GM12878 (cell line): ENCODE measurements at regions not wholly inside any gene's neighbourhood (a gene's known extent, or its start where the extent isn't known, plus 50 kb on each side); places are given as distances from the start of the nearest gene placed in this dataset.

ENCODE experiments used
- BCL11A ChIP-seq: IDR thresholded peaks from 2 replicates; pipeline ENCODE4 v1.6.1; 2011; ENCODE audit warnings: low read depth, low read length
- CBX3 ChIP-seq: fragments of 200-600 bp; sonication (generic); IDR thresholded peaks from 2 replicates; pipeline ENCODE4 v1.6.1; 2016; ENCODE audit warnings: low read depth, borderline replicate concordance
- CHD4 ChIP-seq: fragments of 200-600 bp; sonication (generic); IDR thresholded peaks from 2 replicates; pipeline ENCODE4 v1.6.1; 2016; ENCODE audit warnings: mild to moderate bottlenecking
- GABPA ChIP-seq: IDR thresholded peaks from 2 replicates; pipeline ENCODE4 v1.6.1; 2014; ENCODE audit warnings: antibody characterized with exemption, low read depth, mild to moderate bottlenecking, inconsistent platforms
- JUNB ChIP-seq: IDR thresholded peaks from 2 replicates; pipeline ENCODE4 v1.6.1; 2016; ENCODE audit warnings: antibody characterized with exemption, mild to moderate bottlenecking
- MEF2A ChIP-seq: IDR thresholded peaks from 2 replicates; pipeline ENCODE4 v1.6.1; 2011; ENCODE audit warnings: low read depth, mild to moderate bottlenecking, low read length, moderate library complexity; ENCODE audit not compliant: insufficient read depth
- MYB ChIP-seq: fragments of 150-350 bp; IDR thresholded peaks from 2 replicates; pipeline ENCODE4 v1.6.1; 2014; ENCODE audit warnings: mild to moderate bottlenecking, low read depth, low read length, borderline replicate concordance
- MYC ChIP-seq: IDR thresholded peaks from 2 replicates; pipeline ENCODE4 v1.6.1; 2011; ENCODE audit warnings: mild to moderate bottlenecking, low read length, moderate library complexity, inconsistent platforms; ENCODE audit not compliant: insufficient read depth, insufficient replicate concordance, insufficient read length, severe bottlenecking
- RBBP5 ChIP-seq: fragments of 200-600 bp; sonication (generic); conservative IDR thresholded peaks from 2 replicates; pipeline ENCODE4 v1.6.1; 2016
- RUNX3 ChIP-seq: IDR thresholded peaks from 2 replicates; pipeline ENCODE4 v1.6.1; 2012; ENCODE audit warnings: low read length, inconsistent platforms
- SIX5 ChIP-seq: IDR thresholded peaks from 2 replicates; pipeline ENCODE4 v1.6.1; 2011; ENCODE audit warnings: mild to moderate bottlenecking, low read depth, low read length, moderate library complexity; ENCODE audit not compliant: severe bottlenecking
- SRF ChIP-seq, 2 experiments: IDR thresholded peaks; 2 replicates each; pipeline ENCODE4 v1.6.1; 2011; ENCODE audit warnings: low read depth in 2 of 2, low read length in 2 of 2, mild to moderate bottlenecking in 1 of 2, moderate library complexity in 1 of 2
- TBL1XR1 ChIP-seq: IDR thresholded peaks from 2 replicates; pipeline ENCODE4 v1.6.1; 2012; ENCODE audit warnings: low read depth, low read length, improper control_type of control experiment
- YBX1 ChIP-seq: fragments of 450-650 bp; IDR thresholded peaks from 2 replicates; pipeline ENCODE4 v1.6.1; 2016; ENCODE audit warnings: antibody characterized with exemption
- YY1 ChIP-seq: IDR thresholded peaks from 2 replicates; pipeline ENCODE4 v1.6.1; 2011; ENCODE audit warnings: low read depth, mild to moderate bottlenecking, low read length
- ZBED1 ChIP-seq: IDR thresholded peaks from 2 replicates; pipeline ENCODE4 v1.6.1; 2016; ENCODE audit warnings: borderline replicate concordance
- ZNF384 ChIP-seq: IDR thresholded peaks from 2 replicates; pipeline ENCODE4 v1.6.1; 2012; ENCODE audit warnings: low read depth, mild to moderate bottlenecking, low read length, improper control_type of control experiment, borderline replicate concordance
- TF ChIP-seq, protein P1 (sequence below): IDR thresholded peaks from 2 replicates; pipeline ENCODE4 v1.6.1; 2012; ENCODE audit warnings: low read length, inconsistent platforms
- TF ChIP-seq, protein P2 (sequence below): IDR thresholded peaks from 2 replicates; pipeline ENCODE4 v1.6.1; 2011; ENCODE audit warnings: low read depth, low read length, improper control_type of control experiment, borderline replicate concordance

DNA sequence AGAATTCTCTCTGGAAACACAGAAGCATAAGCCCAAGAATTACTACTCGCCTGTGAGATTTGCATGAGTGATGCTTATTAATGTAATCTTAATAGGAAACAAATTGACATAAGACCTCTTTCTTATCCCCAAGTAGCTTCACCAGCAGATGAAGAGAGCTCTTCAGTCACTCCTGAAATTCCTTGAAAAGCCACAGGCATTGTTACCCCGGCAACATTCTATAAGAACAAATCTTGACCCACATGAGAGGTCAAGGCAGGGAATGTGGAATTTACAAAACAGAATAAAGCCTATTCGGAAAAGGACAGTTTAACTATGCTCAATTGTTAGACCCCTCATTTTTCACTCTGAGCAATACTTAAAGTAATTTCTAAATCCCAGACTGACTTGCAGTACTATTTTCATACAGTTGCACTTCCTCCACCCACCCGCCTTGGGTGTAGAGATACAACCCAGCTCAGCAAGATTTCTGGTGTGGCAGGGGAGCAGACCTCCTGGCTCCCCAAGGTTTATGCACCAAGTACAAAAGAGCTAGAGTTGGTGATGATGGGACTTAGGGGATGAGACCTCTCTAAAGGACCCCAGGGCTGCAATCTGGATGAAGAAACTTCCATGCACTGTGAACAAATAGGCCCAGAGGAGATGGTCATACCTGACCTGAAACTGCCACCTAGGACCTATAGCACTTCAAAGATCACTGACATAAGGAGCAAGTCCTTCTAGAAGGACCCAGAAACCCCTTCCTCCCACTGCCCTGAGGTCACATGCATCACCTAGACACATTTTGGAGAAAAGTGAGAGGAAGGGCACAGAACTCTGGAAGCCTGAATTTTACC is 242.1 kb downstream of the ZNF608 start (continued):
- TF ChIP-seq ZNF384 (no peak), JUNB (peak; percentile 87), ZBED1 (no peak), RBBP5 (no peak), RUNX3 (peak; percentile 74), SIX5 (no peak), CHD4 (no peak), MYC (no peak), YBX1 (no peak), BCL11A (peak; percentile 78; the same call in 1 of the 2 replicates), MEF2A (peak; percentile 94), SRF (IDR thresholded peaks at IDR 0.05; ENCODE audit: low read depth in 2 of 2, low read length in 2 of 2) (0 out of 4 replicates have a peak, but pooled peaks of 1 of the 2 experiments have one; percentile 37), YY1 (no peak), CBX3 (no peak), GABPA (no peak), MYB (no peak), TBL1XR1 (0 out of 2 replicates have a peak, but pooled peaks have one; percentile 28)
- TF ChIP-seq, protein P1, sequence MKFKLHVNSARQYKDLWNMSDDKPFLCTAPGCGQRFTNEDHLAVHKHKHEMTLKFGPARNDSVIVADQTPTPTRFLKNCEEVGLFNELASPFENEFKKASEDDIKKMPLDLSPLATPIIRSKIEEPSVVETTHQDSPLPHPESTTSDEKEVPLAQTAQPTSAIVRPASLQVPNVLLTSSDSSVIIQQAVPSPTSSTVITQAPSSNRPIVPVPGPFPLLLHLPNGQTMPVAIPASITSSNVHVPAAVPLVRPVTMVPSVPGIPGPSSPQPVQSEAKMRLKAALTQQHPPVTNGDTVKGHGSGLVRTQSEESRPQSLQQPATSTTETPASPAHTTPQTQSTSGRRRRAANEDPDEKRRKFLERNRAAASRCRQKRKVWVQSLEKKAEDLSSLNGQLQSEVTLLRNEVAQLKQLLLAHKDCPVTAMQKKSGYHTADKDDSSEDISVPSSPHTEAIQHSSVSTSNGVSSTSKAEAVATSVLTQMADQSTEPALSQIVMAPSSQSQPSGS: peak; percentile 82
- TF ChIP-seq, protein P2, sequence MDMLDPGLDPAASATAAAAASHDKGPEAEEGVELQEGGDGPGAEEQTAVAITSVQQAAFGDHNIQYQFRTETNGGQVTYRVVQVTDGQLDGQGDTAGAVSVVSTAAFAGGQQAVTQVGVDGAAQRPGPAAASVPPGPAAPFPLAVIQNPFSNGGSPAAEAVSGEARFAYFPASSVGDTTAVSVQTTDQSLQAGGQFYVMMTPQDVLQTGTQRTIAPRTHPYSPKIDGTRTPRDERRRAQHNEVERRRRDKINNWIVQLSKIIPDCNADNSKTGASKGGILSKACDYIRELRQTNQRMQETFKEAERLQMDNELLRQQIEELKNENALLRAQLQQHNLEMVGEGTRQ: no peak
